ENCODE measurements at regions not wholly inside any gene's neighbourhood (a gene's known extent, or its start where the extent isn't known, plus 50 kb on each side); places are given as distances from the start of the nearest gene placed in this dataset.
"Not testable (repeated sequence)": the region's sequence is repeated elsewhere in the genome, so short reads cannot be mapped to it uniquely, and the experiment has no call there.

DNA sequence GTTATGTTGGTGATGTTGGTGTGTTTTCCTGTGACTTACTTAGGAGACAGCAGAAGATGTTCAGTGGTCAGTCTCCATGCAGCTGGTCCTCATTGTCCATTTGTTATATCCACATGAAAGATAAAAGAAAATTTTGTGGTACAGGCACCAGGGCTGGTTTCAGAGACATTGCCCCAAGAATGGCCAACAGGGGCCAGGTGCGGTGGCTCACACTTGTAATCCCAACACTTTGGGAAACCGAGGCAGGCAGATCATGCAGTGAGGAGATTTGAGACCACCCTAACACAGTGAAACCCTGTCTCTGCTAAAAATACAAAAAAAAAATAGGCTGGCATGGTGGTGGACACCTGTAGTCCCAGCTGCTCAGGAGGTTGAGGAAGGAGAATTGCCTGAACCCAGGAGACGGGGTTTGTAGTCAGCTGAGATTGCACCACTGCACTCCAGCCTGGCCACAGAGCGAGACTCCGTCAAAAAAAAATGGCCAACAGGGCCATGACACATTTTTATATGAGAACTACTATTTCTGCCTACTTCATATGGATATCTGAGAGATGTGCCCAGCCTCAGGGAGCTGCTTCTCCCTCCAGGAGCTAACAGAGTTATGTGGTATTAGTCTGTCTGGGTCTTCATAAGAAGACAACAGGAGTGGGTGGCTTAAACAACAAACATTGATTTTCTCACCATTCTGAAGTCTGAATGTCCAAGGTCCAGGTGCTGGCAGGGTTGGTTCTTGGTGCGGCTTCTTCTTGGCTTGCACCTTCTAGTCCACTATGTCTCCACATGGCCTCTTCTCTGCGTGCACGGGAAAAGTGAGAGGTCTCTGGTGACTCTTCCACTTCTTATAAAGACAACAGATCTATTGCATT lies 821.7 kb downstream of the TMEM121 start:
- H3K79me2 ChIP-seq (ENCODE audit: control insufficient read depth, insufficient read depth, low read length): no peaks in the 10 kb centered on the region
- no peak overlapping the region for H3K9ac ChIP-seq (ENCODE audit: insufficient read depth, low read length)
- no peak for DNase-seq (ENCODE audit: low read depth in 2 of 2)
- H4K20me1 ChIP-seq (ENCODE audit: control insufficient read depth, extremely low read depth, insufficient read depth, low read length): no peaks in the 10 kb centered on the region
- no peaks in the 10 kb centered on the region for H3K27me3 ChIP-seq (ENCODE audit: control insufficient read depth, insufficient read depth, low read length)
- H3K4me3 ChIP-seq (replicated peaks in 1 of 4; ENCODE audit: control extremely low read depth in 1 of 4, insufficient read depth in 1 of 4, low read depth in 3 of 4, low read length in 4 of 4): no peak overlapping the region
- no peaks in the 10 kb centered on the region for H3K36me3 ChIP-seq (ENCODE audit: control insufficient read depth, insufficient read depth, low read length)
- TF ChIP-seq, protein P1, sequence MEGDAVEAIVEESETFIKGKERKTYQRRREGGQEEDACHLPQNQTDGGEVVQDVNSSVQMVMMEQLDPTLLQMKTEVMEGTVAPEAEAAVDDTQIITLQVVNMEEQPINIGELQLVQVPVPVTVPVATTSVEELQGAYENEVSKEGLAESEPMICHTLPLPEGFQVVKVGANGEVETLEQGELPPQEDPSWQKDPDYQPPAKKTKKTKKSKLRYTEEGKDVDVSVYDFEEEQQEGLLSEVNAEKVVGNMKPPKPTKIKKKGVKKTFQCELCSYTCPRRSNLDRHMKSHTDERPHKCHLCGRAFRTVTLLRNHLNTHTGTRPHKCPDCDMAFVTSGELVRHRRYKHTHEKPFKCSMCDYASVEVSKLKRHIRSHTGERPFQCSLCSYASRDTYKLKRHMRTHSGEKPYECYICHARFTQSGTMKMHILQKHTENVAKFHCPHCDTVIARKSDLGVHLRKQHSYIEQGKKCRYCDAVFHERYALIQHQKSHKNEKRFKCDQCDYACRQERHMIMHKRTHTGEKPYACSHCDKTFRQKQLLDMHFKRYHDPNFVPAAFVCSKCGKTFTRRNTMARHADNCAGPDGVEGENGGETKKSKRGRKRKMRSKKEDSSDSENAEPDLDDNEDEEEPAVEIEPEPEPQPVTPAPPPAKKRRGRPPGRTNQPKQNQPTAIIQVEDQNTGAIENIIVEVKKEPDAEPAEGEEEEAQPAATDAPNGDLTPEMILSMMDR (conservative IDR thresholded peaks at IDR 0.05 in 1 of 2, IDR thresholded peaks at IDR 0.05 in 1 of 2; ENCODE audit: low read depth in 1 of 2, low read length in 2 of 2): no peak
- no peak for TF ChIP-seq EZH2 (IDR thresholded peaks at IDR 0.05; ENCODE audit: low read length, missing control alignments)
- H3K9me3 ChIP-seq (ENCODE audit: control insufficient read depth, insufficient read depth, low read depth, low read length): peaks cover 1% of the 10 kb centered on the region
- no peaks in the 10 kb centered on the region for H3K4me1 ChIP-seq (ENCODE audit: control insufficient read depth, extremely low read depth, insufficient read depth, low read length)
- no peak overlapping the region for H3K27ac ChIP-seq (ENCODE audit: insufficient read depth, low read length)
- H2AFZ ChIP-seq (ENCODE audit: low read length): no peak overlapping the region
- H3K4me2 ChIP-seq (ENCODE audit: extremely low read depth, insufficient read depth, low read length): no peak overlapping the region

DNA sequence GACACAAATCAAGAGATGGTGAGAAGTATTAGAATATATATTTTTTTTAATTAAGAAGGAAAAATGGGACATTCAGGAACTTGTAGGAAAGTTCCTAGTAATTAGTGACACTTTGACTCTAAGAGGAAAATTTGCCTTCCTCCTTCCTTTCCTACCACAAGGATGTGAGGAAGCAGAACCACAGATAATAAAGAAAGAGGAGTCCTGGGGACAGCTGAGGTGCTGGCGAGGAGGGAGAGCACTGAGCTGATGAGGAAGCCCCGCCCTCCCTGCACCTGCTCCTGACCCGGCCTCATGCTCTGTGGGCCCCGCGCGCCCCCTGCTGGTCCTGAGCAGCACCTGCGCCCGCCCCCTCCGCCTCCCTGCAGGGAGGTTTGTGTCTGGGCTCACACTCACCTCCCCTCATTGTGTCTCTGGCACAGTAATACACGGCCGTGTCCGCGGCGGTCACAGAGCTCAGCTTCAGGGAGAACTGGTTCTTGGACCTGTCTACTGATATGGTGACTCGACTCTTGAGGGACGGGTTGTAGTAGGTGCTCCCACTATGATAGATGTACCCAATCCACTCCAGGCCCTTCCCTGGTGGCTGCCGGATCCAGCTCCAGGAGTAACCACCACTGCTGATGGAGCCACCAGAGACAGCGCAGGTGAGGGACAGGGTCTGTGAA lies 822.6 kb downstream of the TMEM121 start:
- not testable (repeated sequence) for H3K27me3 ChIP-seq (ENCODE audit: control insufficient read depth, insufficient read depth, low read length); H3K79me2 ChIP-seq (ENCODE audit: control insufficient read depth, insufficient read depth, low read length); H4K20me1 ChIP-seq (ENCODE audit: control insufficient read depth, extremely low read depth, insufficient read depth, low read length); H3K4me2 ChIP-seq (ENCODE audit: extremely low read depth, insufficient read depth, low read length); H3K27ac ChIP-seq (ENCODE audit: insufficient read depth, low read length); H3K9ac ChIP-seq (ENCODE audit: insufficient read depth, low read length); H3K4me1 ChIP-seq (ENCODE audit: control insufficient read depth, extremely low read depth, insufficient read depth, low read length); DNase-seq (ENCODE audit: low read depth in 2 of 2); H3K4me3 ChIP-seq (replicated peaks in 1 of 4; ENCODE audit: control extremely low read depth in 1 of 4, insufficient read depth in 1 of 4, low read depth in 3 of 4, low read length in 4 of 4); H3K9me3 ChIP-seq (ENCODE audit: control insufficient read depth, insufficient read depth, low read depth, low read length); H2AFZ ChIP-seq (ENCODE audit: low read length); H3K36me3 ChIP-seq (ENCODE audit: control insufficient read depth, insufficient read depth, low read length)

DNA sequence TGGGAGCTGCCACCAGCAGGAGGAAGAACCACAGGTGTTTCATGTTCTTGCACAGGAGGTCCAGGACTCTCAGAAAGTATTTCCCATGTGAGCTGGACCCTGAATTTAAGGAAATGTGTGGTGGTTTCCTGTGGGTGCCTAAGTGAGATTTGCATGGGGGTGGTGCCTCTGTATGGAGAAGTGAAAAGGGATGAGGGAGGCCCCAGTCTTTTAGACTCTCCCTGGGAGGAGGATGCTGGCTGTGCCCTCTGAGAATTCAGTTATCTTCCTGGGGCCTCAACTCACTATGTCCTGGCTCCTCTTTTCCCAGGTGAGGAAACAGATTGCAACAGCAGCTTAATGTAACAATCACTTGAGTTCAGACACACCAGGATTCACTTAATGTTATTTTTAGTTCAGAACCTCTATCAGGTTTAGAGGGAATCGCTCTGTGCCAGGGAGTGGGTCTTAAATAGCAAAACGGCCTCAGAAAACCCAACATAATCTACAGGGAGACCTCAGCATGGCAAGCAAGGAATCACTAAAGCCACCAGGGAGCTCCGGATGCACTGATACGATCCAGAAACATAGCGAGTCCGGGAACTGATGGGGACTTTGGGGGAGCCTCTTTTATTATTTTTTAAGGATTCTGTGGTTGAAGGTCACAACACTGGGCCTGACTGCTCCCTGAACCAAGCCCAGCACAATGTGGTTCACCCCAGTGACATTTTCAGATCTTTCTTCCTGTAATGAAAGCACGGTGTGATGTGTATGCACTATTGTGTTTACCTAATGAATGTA lies 823.5 kb downstream of the TMEM121 start:
- H3K36me3 ChIP-seq (ENCODE audit: control insufficient read depth, insufficient read depth, low read length); DNase-seq (ENCODE audit: low read depth in 2 of 2); H4K20me1 ChIP-seq (ENCODE audit: control insufficient read depth, extremely low read depth, insufficient read depth, low read length): not testable (repeated sequence)

DNA sequence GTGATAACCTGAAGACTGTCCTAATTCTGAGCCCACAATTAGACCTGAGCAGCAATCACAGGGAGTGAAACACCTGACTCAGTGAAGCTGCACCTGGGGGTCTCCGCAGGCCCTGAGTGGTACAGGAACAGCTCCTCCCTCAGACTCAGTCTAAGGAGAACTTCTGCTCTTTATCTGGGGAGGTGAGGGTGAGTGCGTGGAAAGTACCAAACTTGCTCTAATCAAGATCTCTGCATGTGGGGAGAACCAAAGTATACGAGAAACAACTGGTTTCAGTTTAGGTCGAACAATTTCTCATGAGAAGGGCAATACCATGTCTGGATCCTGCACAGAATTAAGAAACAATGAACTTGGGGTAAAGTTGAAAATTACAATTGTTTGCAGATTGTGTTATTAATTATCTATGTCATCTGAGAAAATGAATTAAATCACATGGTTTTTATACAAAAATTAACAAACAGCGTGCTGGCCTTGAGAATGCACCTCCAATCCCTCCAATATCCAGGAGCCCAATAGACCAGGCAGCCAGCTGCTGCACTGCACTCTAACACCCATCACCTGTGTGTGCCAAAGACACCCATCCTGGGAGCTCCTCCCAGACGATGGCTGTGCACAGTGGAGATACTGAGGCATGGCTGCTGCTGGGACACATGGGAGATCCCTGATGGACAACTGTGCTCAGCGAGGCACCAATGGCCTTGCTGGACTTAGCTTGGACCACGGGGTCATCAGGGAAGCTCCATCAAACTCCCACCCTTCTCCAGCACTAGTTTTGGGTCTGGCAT lies 828.8 kb downstream of the TMEM121 start:
- H3K27me3 ChIP-seq (ENCODE audit: control insufficient read depth, insufficient read depth, low read length); H3K9ac ChIP-seq (ENCODE audit: insufficient read depth, low read length); H2AFZ ChIP-seq (ENCODE audit: low read length); H4K20me1 ChIP-seq (ENCODE audit: control insufficient read depth, extremely low read depth, insufficient read depth, low read length); H3K4me2 ChIP-seq (ENCODE audit: extremely low read depth, insufficient read depth, low read length); DNase-seq (ENCODE audit: low read depth in 2 of 2); H3K4me3 ChIP-seq (replicated peaks in 1 of 4; ENCODE audit: control extremely low read depth in 1 of 4, insufficient read depth in 1 of 4, low read depth in 3 of 4, low read length in 4 of 4); H3K9me3 ChIP-seq (ENCODE audit: control insufficient read depth, insufficient read depth, low read depth, low read length); H3K4me1 ChIP-seq (ENCODE audit: control insufficient read depth, extremely low read depth, insufficient read depth, low read length); H3K27ac ChIP-seq (ENCODE audit: insufficient read depth, low read length); H3K36me3 ChIP-seq (ENCODE audit: control insufficient read depth, insufficient read depth, low read length); H3K79me2 ChIP-seq (ENCODE audit: control insufficient read depth, insufficient read depth, low read length): not testable (repeated sequence)

More for the DNA sequence above, 823.5 kb downstream of the TMEM121 start:
- not testable (repeated sequence) for H3K4me1 ChIP-seq (ENCODE audit: control insufficient read depth, extremely low read depth, insufficient read depth, low read length); H2AFZ ChIP-seq (ENCODE audit: low read length); H3K79me2 ChIP-seq (ENCODE audit: control insufficient read depth, insufficient read depth, low read length); H3K9me3 ChIP-seq (ENCODE audit: control insufficient read depth, insufficient read depth, low read depth, low read length); H3K27me3 ChIP-seq (ENCODE audit: control insufficient read depth, insufficient read depth, low read length); H3K27ac ChIP-seq (ENCODE audit: insufficient read depth, low read length); H3K4me2 ChIP-seq (ENCODE audit: extremely low read depth, insufficient read depth, low read length); H3K9ac ChIP-seq (ENCODE audit: insufficient read depth, low read length); H3K4me3 ChIP-seq (replicated peaks in 1 of 4; ENCODE audit: control extremely low read depth in 1 of 4, insufficient read depth in 1 of 4, low read depth in 3 of 4, low read length in 4 of 4)

DNA sequence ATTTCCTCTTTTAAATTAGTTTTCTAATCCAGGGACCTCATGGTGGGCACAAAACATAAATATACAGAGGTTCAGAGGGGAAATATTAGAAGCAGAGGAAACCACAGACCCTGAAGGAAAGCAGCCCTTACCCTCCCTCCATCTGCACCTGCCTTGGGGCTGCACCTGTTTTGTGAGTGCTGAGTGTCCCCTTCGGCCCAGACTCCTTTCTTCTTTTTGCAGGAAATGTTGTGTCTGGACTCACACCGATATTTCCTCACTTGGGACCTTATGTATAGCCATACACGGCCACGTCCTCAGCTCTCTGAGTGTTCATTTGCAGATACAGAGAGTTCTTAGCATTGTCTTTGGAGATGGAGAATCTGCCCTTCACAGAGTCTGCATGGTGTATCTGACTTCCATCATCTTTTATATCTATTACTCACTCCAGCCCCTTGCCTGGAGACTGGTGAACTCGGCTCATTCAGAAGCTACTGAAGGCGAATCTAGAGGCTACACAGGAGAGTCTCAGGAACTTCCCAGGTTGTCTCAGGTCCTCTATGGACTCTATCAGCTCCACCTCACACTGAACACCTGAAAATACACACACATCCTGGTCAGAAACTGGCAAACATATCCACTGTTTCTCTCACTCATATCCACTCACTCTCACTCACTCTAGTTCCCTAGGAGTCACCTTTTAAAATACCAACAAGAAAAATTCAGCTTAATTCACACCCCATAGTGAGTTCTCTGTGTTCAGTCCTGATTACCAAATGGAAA lies 829.7 kb downstream of the TMEM121 start:
- not testable (repeated sequence) for H3K79me2 ChIP-seq (ENCODE audit: control insufficient read depth, insufficient read depth, low read length); H3K4me1 ChIP-seq (ENCODE audit: control insufficient read depth, extremely low read depth, insufficient read depth, low read length); H3K36me3 ChIP-seq (ENCODE audit: control insufficient read depth, insufficient read depth, low read length); H3K27ac ChIP-seq (ENCODE audit: insufficient read depth, low read length); H3K4me2 ChIP-seq (ENCODE audit: extremely low read depth, insufficient read depth, low read length); H3K27me3 ChIP-seq (ENCODE audit: control insufficient read depth, insufficient read depth, low read length); H3K4me3 ChIP-seq (replicated peaks in 1 of 4; ENCODE audit: control extremely low read depth in 1 of 4, insufficient read depth in 1 of 4, low read depth in 3 of 4, low read length in 4 of 4); H3K9ac ChIP-seq (ENCODE audit: insufficient read depth, low read length); H2AFZ ChIP-seq (ENCODE audit: low read length); H4K20me1 ChIP-seq (ENCODE audit: control insufficient read depth, extremely low read depth, insufficient read depth, low read length); DNase-seq (ENCODE audit: low read depth in 2 of 2); H3K9me3 ChIP-seq (ENCODE audit: control insufficient read depth, insufficient read depth, low read depth, low read length)
